HT-29 (cell line): ENCODE measurements at regions not wholly inside any gene's neighbourhood (a gene's known extent, or its start where the extent isn't known, plus 50 kb on each side); places are given as distances from the start of the nearest gene placed in this dataset.
A peak's percentile ranks its signal among the peaks of the same experiment; 100 is the strongest.
"Not testable (repeated sequence)": the region's sequence is repeated elsewhere in the genome, so short reads cannot be mapped to it uniquely, and the experiment has no call there.

Experiments used
- DNase-seq: peaks from one replicate; pipeline ENCODE4 v3.0.0-alpha.2; 2015; ENCODE audit warnings: low spot score

DNA sequence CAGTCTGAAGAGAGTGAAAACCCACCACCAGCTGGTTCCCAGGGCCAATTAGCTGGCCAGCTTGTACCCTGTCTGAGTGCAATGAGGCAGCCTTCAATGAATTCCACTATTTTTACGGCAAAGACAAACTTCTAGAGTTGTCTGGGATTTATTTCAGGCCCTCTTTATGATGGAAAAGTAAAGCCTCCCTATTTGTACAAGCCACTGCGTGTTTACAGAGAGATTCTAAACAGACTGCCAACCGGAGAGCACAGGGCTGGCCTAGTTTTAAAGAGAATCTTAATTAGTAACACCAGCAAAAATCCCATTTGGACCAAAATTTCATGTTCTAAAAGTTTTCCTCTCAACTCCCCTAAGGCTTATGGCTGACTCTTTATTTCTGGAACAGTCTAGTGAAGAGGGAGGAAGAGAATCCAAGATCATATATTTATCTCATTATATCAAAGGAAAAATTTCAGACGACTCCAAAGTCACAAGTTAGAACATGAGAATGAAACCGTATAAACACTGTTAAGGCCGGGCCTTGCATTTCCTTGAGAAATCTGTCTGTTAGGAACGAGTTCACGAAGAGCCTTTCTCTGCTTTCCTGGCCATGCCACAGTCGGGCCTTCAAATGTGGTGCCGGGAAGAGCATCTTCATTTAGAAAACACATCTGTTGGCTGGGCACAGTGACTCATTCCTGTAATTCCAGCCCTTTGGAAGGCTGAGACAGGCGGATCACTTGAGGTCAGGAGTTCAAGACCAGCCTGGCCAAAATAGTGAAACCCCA, 724.6 kb upstream of the NRP1 start:
- DNase-seq = no peak

DNA sequence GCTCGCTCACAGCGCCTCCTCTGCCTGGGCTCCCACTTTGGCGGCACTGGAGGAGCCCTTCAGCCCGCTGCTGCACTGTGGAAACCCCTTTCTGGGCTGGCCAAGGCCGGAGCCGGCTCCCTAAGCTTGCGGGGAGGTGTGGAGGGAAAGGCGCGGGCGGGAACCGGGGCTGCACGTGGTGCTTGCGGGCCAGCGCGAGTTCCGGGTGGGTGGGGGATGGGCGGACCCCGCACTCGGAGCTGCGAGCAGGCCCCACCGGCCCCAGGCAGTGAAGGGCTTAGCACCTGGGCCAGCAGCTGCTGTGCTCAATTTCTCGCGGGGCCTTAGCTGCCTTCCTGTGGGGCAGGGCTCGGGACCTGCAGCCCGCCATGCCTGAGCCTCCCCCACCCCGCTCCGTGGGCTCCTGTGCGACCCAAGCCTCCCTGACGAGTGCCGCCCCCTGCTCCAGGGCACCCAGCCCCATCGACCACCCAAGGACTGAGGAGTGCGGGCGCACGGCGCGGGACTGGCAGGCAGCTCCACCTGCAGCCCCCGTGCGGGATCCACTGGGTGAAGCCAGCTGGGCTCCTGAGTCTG, 721.0 kb upstream of the NRP1 start:
- DNase-seq = not testable (repeated sequence)

DNA sequence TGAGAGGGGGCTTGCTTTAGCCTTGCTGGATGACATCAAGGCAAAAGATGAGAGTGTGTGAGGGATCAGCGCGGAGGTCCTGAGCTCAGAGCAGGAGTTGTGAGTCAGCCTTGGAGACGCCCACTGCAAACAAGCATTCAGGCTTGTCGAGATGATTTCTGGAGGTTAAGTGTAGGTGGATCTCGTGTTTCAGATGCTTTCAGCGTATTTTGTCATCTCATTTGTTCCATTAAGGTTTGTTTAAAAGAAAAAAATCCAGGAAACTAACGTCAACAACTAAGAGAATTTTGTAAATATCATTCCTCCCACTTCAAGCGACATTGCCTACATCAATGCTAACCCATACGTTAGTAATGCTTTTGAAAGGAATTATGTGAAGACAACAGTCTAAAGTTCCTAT, 715.4 kb upstream of the NRP1 start:
- DNase-seq = no peak

DNA sequence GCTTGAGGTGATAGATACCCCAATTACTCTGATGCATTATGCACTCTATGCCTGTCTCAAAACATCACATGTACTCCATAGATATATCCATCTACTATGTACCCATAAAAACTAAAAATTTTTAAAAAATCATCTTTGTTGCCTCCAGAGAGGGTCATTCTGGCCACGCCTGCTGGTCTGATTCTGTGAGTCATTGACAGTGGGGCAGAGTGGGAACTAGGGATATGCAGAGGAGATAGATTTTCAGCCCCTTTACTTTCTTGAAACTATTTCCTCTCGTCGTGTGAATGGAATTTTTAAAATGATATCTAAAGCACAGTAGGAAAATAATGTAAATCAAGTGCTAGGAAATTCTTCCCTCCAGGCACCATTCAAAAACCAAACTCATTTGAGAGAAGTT, 715.0 kb upstream of the NRP1 start:
- DNase-seq = no peak

DNA sequence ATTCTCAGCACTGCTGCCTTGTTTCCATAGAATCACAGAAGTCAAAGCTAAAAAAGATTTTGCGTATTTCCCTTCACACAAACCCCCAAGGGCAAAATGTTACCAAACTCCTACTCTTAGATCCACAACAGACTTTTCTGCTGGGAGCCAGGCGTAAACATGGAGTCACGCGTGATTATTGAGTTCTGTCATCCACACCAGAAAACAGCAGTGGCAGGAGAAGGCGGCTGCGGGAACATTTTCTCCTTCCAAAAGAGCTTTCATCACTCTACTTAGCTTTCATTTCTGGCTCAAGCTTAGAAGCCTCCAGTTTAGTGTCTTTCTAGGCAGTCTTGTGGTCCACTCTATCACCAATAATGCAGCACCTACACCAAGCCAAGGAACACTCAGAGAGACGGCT, 712.9 kb upstream of the NRP1 start:
- no peak for DNase-seq

DNA sequence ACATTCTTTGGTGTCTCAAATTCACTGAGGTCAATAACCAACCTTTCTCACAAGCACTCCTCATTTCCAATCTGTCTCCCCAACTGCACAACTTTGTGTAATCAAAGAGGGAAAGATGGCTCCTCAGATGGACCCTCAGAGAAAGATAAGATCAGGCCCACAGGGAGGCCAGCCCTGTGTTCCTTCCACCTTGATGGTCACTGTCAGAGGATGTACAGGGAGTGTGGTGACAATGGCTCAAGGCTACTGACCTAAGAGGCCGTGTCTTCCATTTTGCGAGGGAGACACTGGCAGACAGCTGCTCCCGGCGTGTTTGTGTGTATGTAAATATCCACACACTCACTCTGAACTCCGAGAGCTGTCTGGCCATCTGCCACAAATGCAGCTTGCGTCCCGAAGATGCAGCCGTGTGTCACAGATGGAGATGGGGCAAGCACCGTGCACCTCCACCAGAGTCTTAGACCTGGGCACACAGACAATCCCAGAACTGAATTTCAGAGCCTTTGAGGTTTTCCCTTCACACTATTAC, 712.1 kb upstream of the NRP1 start:
- no peak for DNase-seq

DNA sequence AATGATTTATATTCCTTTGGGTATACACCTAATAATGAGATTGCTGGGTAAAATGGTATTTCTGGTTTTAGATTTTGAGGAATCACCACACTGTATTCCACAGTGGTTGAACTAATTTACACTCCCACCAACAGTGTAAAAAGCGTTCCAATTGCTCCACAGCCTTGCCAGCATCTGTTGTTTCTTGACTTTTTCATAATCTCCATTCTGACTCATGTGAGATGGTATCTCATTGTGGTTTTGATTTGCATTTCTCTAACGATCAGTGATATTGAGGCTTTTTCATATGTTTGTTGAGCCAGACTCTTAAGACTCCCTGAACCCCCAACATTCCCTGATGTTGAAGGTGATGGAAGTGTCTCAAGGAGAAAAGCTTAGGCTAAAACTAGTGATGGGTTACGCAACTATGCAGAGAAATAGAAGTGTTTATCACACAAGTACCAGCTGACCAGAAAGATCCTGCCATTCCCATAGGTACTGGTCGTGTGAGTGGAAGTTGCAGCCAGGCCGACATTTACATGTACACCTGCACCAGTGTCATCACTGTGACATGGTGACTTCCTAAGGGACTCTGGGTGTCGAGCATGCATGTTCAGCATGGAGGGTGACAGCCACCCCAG, 711.2 kb upstream of the NRP1 start:
- peak; percentile 3 for DNase-seq

DNA sequence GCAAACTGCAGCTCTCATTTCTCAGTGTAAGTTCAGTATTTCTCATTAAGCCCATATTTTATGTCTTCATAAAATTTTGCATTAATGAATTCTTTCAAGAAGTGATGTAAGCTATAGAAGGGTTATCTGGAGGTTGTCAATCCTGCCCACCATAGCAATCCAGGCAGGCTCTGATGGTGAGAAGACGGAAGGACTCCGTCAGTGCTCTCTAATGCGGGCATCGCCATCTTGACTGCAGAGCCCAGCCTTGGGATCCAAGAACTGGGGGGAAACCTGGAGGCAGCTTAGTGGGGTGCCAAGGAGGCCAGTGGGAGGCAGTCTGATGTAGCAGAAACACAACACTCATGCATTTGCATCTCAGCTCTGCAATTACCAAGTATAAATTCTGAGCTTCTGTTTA, 707.4 kb upstream of the NRP1 start:
- DNase-seq = no peak

DNA sequence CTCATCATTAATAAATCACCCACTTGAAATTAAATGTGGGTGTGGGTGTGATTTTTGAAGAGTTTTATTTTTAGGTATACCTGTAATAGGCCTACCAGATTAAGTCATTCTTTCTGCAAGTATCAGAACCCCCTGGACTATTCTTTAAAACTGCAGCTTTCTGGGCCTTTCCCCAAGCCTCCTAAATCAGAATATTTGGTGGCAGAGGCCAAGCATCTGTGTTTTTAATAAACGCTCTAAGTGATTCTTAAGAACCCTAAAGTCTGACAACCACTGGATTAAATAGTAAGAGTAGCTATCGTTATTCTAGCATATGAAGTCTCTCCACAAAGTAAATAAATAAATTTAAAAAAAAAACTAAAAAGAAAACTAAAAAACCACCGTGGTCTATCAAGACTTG, 703.0 kb upstream of the NRP1 start:
- no peak for DNase-seq

DNA sequence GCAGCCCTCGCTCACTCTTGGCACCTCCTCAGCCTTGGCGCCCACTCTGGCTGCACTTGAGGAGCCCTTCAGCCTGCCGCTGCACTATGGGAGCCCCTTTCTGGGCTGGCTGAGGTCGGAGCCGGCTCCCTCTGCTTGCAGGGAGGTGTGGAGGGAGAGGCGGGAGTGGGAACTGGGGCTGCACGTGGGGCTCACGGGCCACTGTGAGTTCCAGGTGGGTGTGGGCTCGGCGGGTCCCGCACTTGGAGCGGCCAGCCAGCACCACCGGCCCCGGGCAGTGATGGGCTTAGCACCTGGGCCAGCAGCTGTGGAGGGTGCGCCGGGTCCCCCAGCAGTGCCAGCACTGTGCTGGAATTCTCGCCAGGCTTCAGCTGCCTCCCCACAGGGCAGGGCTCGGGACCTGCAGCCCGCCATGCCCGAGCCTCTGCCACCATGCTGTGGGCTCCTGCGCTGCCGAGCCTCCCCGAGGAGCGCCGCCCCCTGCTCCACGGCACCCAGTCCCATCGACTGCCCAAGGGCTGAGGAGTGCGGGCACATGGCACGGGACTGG, 700.8 kb upstream of the NRP1 start:
- not testable (repeated sequence) for DNase-seq

DNA sequence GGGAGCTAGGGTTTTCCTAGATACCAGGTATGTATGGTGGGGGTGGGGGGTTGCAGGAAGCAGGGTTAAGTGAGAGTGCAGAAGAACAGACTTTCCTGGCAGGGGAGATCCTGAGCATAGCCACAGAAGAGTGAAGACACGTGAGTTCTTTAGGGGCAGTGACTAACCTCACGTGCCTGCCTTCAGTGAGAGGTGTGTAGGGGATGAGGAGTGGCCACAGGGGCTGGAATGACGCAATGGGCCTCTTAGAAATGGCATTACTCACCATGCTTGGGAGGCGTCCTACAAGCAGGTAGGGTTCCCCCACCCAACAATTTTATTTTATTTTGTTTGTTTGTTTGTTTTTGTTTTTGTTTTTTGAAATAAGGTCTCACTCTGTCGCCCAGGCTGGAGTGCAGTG, 698.6 kb upstream of the NRP1 start:
- DNase-seq = no peak

DNA sequence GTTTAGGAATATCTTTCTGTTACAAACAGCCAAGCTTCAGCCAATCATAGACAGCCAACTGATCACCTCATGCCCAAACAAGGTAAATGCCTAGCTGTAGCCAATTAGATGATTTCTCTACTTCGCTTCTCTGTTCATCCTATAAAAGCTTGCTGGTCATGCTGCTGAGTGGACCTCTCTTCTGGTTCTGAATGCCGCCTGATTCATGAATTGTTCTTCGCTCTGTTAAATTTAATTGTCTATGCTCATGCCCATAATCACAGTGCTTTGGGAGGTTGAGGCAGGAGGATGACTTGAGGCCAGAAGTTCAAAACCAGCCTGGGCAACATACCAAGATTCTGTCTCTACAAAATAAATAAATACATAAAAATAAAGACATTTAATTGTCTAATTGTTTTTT, 698.1 kb upstream of the NRP1 start:
- no peak for DNase-seq

DNA sequence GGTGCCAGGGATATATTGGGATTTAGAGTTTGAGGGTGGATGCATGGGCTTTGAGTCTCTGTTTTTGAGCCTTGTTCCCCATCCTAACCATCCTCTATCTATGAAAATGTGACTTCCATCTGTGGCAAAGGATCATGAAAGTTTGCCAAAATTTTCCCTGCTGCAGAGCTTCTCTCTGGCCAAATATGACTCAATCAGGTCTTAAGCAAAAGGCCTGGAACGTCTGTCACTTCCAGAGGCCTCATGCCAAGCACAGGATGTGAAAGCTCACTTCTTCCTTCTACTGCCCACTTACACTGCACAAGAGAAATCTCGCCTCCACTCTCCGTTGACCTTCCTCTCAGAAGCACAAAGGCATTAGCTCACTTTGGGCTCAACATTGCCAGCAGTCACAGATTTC, 696.9 kb upstream of the NRP1 start:
- DNase-seq = no peak

DNA sequence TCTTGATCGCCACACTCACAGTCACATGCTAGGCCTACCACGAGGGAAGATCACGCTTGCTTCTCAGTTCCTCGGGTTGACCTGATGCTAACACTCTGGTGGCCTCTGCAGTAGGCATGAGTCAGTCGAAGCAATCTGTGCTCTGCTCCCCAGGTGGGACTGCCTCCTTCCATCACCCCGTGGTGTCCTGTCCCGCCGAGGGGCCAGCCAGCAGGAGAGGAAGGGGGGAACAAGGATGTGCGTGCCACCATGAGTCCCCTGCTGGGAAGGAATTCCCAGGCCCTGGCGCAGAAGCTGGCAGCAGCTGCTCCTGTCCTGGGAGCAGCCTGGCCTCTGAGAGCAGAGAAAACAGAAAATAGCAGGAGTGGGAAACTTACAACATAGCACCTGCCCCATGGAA, 695.0 kb upstream of the NRP1 start:
- no peak for DNase-seq

DNA sequence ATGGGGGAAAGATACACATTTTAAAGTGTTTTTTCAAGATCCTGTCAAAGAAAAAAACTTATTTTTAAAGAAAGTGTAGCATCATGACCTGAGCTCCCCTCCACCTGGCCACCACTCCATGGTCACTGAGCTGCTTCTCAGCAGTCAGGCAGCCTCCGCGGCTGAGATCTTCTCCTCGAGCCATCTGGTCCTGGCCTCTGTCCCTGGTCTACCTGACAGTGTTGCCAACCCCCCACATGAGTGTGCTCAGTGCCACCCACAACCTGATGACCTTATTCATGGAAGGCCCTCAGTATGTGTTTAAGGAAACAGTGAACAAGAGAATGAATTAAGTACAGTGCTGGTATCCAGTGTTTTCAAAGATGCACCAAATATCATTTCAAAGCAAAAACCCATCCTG, 694.5 kb upstream of the NRP1 start:
- DNase-seq = no peak

DNA sequence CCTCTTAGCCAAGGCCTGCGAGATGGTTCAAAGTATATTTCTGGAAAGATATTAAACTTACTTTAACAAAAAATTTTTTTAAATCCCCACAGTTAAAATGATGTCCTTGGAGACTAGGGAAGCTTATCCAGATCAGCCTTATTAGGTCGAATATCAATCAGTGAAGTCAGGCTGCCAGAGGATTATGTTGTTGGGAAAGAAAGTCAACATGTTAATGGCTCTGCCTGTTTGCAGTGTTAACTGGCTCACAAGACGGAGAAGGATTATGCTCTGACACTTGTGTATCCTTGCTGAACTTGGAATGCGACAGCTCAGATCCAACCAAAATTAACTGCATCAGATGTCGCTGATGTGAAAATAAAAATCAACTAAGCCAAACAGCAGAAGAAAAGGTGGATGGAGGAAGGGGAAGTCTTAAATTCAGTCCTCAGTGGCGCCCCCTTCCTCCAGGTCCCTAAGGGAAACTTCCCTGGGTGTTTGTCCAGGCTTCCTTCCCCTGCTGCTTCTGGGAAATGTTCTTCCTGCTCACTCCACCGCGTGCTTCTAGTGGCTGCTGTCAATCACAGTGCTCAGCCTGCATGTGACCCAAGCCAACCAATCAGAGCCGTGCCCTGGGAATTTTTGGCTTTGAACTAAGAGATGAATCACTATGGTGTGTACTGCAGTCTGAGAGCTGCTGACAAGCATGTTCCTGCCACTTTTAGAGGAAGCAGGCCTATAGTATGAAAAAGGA, 690.4 kb upstream of the NRP1 start:
- DNase-seq = no peak

DNA sequence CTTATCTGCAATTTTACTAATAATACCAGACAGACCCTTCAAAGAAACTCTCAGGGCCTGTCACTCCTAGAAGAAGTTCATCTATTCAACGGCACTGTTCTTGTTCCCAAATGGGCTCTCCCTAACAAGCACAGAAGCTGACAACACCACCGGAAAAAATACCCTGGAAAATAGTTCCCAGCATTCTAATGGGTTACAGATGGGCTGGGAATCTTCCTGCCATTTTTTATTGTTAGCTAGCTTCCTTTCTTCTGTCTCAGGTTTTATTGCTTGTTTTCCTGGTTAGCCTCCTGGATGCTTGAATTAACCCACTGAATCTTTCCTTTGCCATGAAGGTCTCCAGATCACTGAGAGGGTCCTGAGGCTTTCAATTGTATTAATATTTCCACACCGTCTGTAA, 689.8 kb upstream of the NRP1 start:
- DNase-seq = no peak

DNA sequence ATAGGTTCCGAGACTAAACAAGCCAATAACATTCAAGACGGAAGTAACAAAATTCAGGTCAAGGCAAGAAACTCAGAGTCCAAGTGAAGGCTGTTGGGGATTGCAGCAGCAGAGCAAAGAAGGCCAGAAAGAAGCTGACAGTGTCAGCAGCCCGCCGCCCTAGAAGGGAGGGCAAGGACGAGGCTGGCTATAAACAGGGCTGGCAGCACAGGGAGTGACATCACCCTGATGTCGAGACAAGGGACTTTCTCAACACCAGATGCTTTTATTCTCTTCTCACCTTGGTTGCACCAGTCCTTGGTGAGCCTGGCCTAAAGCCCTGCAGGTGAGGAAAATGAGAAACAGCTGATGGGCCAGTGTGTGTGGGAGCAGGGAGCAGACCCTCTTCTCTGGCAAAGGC, 687.7 kb upstream of the NRP1 start:
- DNase-seq = no peak

DNA sequence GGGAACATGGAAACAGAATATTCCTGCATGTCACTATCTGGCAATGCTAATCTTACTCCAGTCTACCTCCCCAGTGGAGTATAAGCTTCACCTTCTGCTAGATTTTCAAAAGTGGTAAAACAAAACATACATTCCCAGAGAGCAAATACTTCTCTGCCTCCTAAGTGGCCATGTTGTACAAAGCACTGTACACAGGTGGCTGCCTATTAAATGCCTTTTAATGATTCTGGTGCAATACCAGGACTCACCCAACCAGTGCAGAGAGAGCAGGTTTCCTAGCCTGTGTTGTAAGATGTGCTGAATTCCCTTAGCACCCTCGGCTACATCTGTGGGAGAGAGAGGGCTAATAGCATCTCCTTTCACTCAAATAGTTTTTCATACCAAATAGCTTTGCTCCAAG, 684.3 kb upstream of the NRP1 start:
- DNase-seq = no peak

DNA sequence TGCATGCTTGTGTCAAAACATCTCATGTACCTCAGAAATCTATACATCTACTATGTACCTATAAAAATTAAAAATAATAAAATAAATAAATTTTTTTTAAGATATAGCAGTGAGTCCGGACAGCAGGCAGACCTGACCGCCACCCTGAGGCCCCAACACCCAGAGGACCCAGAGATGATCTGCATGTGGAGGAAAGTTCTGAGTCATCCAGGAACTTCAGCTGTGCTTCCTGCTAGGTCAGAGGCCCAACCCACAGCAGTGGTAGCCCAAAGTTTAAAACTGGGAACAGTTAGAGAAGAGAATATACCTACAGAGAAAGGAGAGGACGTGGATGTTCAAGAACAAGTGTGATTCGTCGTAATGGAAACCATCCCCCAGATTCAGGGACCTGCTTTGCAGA, 683.7 kb upstream of the NRP1 start:
- DNase-seq = peak; percentile 12

DNA sequence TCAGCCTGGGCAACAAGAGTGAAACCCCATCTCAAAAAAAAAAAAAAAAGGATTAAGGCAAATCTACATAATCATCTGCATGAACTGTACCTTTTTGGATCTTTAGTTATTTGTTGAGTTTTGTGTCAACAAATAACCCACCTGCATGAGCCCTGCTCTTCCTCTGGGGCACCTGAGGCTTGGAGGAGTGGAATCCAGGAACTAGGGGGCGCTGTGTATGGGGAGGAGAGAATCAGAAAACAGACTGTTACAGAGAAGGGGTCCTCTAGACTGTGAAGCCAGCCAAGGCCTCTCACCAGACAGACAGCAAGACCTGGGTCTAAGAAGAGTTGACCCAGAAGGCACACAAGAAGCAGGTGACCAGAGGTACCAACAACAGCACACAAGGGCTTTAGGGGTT, 682.8 kb upstream of the NRP1 start:
- no peak for DNase-seq

DNA sequence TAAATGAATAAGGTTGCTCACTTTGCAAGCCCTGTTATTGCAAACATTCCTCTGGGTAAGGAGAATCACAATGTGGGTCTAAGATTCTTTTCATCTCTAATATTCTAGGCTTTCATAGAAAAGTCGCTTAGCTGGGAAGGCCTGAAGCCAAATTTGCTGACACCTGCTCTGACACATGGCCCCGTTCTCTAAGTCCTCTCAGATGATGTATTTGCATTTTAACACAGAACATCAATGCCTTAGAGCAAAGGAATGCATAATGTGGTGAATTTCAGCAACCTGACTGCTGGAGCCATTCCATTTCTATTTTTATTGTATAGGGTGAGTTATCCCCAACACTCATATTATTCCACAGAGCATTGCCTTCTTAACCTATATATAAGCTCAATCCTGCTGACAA, 682.1 kb upstream of the NRP1 start:
- DNase-seq = no peak
